ENCODE measurements at regions not wholly inside any gene's neighbourhood (a gene's known extent, or its start where the extent isn't known, plus 50 kb on each side); places are given as distances from the start of the nearest gene placed in this dataset.

DNA sequence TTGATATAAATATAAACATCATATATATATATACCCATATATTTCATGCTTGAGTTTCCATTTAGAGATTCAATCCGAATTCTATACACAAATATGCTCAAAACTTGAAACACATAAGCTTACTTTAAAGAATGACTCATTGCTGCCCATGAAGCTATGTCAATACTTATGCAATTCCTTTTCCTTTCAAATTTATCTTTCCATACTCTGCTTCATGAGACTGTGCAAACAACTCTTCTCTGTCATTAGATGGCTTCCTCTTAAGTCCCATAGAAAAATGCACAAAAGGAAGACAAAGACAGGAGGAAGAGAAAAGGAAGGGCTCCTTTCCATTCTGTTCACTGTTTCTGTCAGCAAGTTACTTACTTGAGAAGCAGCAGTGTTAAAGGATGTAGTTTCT, 895.7 kb upstream of the SORCS1 start:
- peak; percentile 4 for DNase-seq (ENCODE audit: low read depth)
- TF ChIP-seq, protein P1, sequence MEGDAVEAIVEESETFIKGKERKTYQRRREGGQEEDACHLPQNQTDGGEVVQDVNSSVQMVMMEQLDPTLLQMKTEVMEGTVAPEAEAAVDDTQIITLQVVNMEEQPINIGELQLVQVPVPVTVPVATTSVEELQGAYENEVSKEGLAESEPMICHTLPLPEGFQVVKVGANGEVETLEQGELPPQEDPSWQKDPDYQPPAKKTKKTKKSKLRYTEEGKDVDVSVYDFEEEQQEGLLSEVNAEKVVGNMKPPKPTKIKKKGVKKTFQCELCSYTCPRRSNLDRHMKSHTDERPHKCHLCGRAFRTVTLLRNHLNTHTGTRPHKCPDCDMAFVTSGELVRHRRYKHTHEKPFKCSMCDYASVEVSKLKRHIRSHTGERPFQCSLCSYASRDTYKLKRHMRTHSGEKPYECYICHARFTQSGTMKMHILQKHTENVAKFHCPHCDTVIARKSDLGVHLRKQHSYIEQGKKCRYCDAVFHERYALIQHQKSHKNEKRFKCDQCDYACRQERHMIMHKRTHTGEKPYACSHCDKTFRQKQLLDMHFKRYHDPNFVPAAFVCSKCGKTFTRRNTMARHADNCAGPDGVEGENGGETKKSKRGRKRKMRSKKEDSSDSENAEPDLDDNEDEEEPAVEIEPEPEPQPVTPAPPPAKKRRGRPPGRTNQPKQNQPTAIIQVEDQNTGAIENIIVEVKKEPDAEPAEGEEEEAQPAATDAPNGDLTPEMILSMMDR (conservative IDR thresholded peaks at IDR 0.05; ENCODE audit: low read depth, low read length): no peak
- no peak overlapping the region for H3K4me3 ChIP-seq (ENCODE audit: low read depth, low read length)

DNA sequence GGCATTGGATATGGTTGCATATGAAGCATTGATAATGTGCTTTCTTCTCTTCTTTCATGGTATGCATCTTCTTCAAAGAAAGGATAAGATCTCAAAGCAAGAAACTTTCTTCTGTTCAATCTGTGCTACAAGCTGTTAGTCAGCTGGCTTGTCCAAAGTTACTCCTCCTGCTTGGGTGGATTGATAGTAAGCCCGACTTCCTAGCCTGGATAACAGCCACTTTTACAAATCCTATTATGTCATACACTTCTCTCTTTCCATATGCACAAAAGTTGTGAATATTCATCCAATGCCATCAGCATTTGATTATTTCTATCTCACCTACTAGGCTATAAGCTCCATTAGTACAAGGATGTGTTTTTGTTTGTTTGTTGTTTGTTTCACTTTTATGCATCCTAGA, 891.0 kb upstream of the SORCS1 start:
- no peak overlapping the region for H3K4me3 ChIP-seq (ENCODE audit: low read depth, low read length)
- TF ChIP-seq, protein P1 (conservative IDR thresholded peaks at IDR 0.05; ENCODE audit: low read depth, low read length): no peak
- DNase-seq (ENCODE audit: low read depth): no peak

DNA sequence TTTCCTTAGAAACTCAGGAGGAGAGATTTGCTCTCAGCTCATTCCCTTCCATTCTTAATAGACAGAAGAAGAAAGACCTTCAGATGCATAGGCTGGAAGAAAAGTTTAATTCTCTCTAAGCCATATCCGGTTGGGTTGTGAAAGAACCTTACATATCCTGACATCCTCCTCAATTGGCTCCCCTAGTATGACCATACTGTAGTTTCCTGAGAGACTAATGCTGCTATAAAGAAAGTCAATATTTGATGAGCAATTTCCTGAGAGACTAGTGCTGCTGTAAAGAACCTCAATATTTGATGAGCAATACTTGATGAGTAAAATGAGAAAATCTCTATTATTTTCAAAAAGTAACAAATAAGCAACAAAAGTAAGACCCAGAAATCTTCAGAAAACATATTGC, 888.5 kb upstream of the SORCS1 start:
- DNase-seq (ENCODE audit: low read depth): no peak
- TF ChIP-seq, protein P1 (conservative IDR thresholded peaks at IDR 0.05; ENCODE audit: low read depth, low read length): no peak

DNA sequence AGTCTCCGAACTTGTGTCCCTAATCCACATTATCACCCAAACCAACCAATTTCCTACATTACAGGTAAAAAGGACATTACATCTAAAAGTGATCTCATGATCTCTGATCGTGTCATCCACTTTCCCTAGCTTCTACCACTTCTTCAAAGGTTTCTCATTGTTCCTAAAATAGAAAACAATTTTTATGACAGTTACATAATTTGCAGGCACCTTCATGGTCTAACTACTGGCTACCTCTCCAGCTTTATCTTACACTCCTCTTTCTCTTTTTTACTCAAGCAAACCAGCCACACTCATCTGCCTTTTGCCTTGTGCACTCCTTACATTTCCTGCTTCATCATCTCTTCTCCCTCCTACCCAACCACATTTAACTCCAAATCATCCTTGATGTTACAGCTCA, 886.7 kb upstream of the SORCS1 start:
- no peak overlapping the region for H3K4me3 ChIP-seq (ENCODE audit: low read depth, low read length)
- TF ChIP-seq, protein P1 (conservative IDR thresholded peaks at IDR 0.05; ENCODE audit: low read depth, low read length): no peak
- DNase-seq (ENCODE audit: low read depth): no peak

More for the DNA sequence above, 888.5 kb upstream of the SORCS1 start:
- H3K4me3 ChIP-seq (ENCODE audit: low read depth, low read length): no peak overlapping the region

DNA sequence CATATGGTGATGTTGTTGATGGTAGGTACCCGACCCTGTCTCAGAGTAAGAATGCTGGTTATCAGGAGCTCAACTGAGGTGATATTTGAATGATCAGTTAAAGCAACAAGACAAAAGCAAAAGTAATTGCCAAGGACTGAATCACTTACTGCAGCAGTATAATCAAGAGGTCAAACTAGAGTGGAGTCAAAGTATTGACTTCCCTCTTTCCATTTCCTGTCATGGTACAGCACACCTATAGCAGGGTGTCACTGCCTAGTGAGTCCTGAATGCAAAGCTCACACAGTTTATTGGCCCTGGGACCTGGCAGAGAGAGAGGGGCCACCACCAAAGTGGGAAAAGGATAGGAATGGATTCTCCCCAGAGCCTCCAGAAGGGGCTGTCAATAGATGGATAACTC, 886.1 kb upstream of the SORCS1 start:
- TF ChIP-seq, protein P1 (conservative IDR thresholded peaks at IDR 0.05; ENCODE audit: low read depth, low read length): no peak
- no peak overlapping the region for H3K4me3 ChIP-seq (ENCODE audit: low read depth, low read length)
- no peak for DNase-seq (ENCODE audit: low read depth)

DNA sequence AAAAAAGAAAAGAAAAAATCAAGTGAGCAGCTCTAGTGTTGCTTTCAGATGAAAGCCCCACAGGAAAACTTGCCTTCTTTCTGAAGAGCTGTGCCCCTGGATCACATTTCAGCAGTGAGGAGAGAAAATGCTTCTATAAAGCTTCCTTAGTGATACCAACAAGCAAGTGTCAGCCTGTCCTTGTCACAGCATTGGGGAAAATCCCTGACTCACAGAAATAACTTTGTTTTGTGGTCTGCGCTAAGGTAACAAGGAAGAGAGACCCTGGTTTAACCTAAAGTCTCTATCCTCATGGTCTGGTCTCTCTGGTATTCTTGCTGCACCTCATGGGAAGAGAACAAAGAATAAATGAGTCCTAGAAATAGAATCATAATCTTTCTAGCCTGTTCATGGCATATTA, 885.2 kb upstream of the SORCS1 start:
- DNase-seq (ENCODE audit: low read depth): no peak
- TF ChIP-seq, protein P1 (conservative IDR thresholded peaks at IDR 0.05; ENCODE audit: low read depth, low read length): no peak
- no peak overlapping the region for H3K4me3 ChIP-seq (ENCODE audit: low read depth, low read length)

DNA sequence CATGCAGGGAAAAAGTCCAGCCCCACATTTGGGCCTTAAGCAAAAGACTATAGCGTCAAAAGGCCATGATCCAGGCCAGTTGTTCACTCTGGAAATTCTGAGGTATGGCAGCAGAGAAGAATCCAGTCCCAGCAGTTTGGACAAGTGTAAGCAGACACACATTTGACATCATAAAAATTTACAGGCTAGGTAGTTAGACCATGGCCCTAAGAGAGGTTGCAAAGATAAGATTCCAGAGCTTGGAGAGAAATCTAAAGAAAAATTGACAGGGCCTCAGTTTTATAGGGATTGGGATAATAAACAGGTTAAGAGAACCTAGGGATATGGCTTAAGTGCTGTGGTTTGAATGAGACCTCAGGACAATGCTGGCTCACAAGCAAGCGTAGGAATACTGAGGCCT, 884.4 kb upstream of the SORCS1 start:
- TF ChIP-seq, protein P1 (conservative IDR thresholded peaks at IDR 0.05; ENCODE audit: low read depth, low read length): no peak
- no peak for DNase-seq (ENCODE audit: low read depth)
- no peak overlapping the region for H3K4me3 ChIP-seq (ENCODE audit: low read depth, low read length)
